ENCODE measurements at regions not wholly inside any gene's neighbourhood (a gene's known extent, or its start where the extent isn't known, plus 50 kb on each side); places are given as distances from the start of the nearest gene placed in this dataset.

DNA sequence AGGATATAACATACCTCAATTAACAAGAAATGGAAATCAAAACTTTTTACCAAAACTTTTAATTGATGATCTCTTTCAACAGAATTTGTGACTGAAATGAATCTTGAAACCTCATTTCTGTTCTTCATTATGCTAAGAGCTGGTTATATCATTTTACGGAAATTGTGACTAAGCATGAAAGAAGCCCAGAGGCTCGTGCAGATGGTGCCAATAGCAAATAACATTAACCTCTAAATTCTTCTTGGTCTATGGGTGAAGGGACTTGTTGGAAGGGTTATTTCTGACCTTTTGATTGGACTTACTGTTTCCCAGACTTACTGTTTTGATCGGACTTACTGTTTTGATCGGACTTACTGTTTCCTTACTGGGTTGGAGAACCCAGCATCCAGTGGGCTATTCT lies 435.6 kb downstream of the TDRD15 start:
- H3K4me3 ChIP-seq: no peak overlapping the region
- H3K27ac ChIP-seq: peak overlapping the region in 1 of 21 experiments; percentile 10

DNA sequence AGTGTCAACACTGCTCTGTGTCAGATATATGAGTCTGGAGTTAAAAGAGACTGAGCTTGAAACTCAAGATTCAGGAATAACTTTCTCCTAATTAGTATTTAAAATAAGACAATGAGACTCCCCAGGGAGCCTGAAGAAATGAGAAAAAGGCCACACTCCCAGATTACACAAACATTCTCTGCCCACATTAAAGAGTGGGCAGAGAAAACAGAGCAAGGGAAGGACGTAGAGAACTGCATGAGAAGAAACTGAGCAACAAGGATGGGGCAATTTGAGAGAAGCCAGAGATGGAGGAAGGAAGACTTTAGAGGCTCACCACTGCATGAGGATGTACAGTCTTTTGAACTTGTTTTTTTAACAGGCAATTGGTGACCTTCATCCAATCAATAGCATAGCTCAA lies 438.2 kb downstream of the TDRD15 start:
- Histone ChIP-seq H3K4me3 (no peak overlapping the region), H3K27ac (no peak overlapping the region)

GRCh38 chr2:21567395-21567794 lies 443.6 kb downstream of the TDRD15 start:
- Histone ChIP-seq H3K27ac (no peak overlapping the region), H3K4me3 (no peak overlapping the region)

- Histone ChIP-seq H3K27ac (no peak overlapping the region), H3K4me3 (no peak overlapping the region)
These were observed 447.9 kb downstream of the TDRD15 start for GRCh38 chr2:21571686-21572085.

- no peak overlapping the region for H3K27ac ChIP-seq
- no peak overlapping the region for H3K4me3 ChIP-seq
These were observed 456.6 kb downstream of the TDRD15 start for GRCh38 chr2:21580391-21580790.

DNA sequence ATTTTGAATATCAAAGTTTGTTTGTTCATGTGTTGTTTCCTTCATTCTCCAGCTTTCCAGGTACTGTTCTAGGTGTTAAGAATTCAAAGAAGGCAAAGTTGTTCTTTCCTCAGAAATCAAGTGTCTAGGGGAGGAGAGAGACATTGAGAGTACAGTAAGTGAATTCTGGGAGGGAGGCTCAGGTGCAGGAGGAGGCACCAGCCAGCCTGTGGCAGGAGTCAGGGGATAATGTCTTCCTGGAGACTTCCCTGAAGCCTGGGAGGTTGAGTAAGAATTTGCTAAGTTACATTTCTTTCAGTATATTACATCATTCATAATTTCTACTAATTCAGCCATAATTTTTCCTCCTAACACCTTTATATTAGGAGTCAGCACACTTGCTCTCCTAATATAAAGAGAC lies 462.1 kb downstream of the TDRD15 start:
- H3K27ac ChIP-seq: no peak overlapping the region
- no peak overlapping the region for H3K4me3 ChIP-seq

GRCh38 chr2:21590026-21590690 lies 466.4 kb downstream of the TDRD15 start:
- no peak overlapping the region for H3K27ac ChIP-seq
- no peak overlapping the region for H3K4me3 ChIP-seq

DNA sequence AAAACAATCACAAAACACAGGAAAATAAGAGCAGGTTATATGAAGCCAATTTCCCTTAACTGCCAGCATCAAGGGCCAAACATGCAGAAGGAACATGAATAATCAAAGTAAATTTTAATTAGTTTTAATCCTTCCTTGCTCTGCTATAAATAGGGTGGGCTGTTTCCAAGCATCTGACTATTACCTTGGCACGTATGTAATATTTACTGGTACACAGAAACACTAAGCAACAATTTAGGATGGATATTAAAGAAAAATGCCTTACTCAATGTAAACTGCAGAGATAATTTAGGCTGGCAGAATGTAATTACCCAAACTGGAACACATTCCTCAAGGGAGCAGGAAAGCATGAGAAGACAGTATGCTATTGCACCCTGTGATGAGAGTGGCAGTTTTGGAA lies 468.2 kb downstream of the TDRD15 start:
- Histone ChIP-seq H3K4me3 (no peak overlapping the region), H3K27ac (no peak overlapping the region)

- no peak overlapping the region for H3K4me3 ChIP-seq
- no peak overlapping the region for H3K27ac ChIP-seq
These were observed 475.6 kb downstream of the TDRD15 start for GRCh38 chr2:21599417-21599816.

GRCh38 chr2:21602789-21603188 lies 479.0 kb downstream of the TDRD15 start:
- no peak overlapping the region for H3K27ac ChIP-seq
- H3K4me3 ChIP-seq: no peak overlapping the region

GRCh38 chr2:21607572-21607971 lies 483.8 kb downstream of the TDRD15 start:
- H3K27ac ChIP-seq: no peak overlapping the region
- H3K4me3 ChIP-seq: no peak overlapping the region

GRCh38 chr2:21610304-21610703 lies 486.5 kb downstream of the TDRD15 start:
- Histone ChIP-seq H3K27ac (no peak overlapping the region), H3K4me3 (no peak overlapping the region)

GRCh38 chr2:21617885-21618434 lies 494.2 kb downstream of the TDRD15 start:
- H3K27ac ChIP-seq: no peak overlapping the region
- H3K4me3 ChIP-seq: no peak overlapping the region

GRCh38 chr2:21620771-21621170 lies 497.0 kb downstream of the TDRD15 start:
- no peak overlapping the region for H3K27ac ChIP-seq
- no peak overlapping the region for H3K4me3 ChIP-seq

- no peak overlapping the region for H3K4me3 ChIP-seq
- H3K27ac ChIP-seq: no peak overlapping the region
These were observed 504.2 kb downstream of the TDRD15 start for GRCh38 chr2:21627938-21628337.

- Histone ChIP-seq H3K4me3 (no peak overlapping the region), H3K27ac (no peak overlapping the region)
These were observed 509.2 kb downstream of the TDRD15 start for GRCh38 chr2:21633015-21633414.

DNA sequence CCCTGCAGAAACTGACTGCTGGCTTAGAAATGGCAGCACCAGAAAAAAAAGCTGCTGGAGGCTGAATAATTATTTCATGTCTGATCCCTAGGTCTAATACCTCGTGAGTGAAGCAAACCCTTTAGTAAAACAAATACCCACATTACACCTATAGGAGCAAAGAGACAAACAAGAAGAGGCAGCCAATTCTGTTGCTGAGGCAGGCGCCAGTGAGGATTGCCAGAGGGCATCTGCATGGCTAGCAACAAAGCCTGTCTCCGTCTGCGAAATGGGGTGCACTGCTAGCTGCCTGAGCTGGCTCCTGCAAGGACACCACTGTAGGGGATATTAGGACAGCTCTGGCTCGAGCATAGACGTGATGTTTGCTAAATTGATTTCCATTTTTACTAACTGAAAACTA lies 509.7 kb downstream of the TDRD15 start:
- Histone ChIP-seq H3K4me3 (no peak overlapping the region), H3K27ac (no peak overlapping the region)

DNA sequence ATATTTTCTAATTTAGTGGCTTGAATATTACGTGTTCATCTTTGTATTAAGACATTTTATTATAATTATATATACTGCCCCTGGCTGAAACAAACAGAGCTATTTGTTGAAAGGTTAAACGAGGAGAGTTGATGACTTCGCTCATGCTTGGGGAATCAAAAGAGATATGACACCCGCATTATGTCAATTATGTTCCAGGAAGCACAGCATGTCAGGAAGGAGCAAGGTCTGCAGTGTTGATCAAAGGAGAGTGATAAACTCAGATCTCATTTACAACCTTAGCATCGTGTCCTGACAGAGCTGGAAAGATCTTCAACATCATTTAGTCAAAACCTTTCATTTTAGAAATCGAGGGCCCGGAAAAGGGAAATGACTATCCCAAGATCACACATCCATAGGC lies 510.1 kb downstream of the TDRD15 start:
- Histone ChIP-seq H3K4me3 (no peak overlapping the region), H3K27ac (no peak overlapping the region)

GRCh38 chr2:21640046-21640445 lies 516.3 kb downstream of the TDRD15 start:
- H3K4me3 ChIP-seq: no peak overlapping the region
- H3K27ac ChIP-seq: no peak overlapping the region

GRCh38 chr2:21642647-21643046 lies 518.9 kb downstream of the TDRD15 start:
- Histone ChIP-seq H3K27ac (no peak overlapping the region), H3K4me3 (no peak overlapping the region)

GRCh38 chr2:21643180-21643579 lies 519.4 kb downstream of the TDRD15 start:
- no peak overlapping the region for H3K4me3 ChIP-seq

GRCh38 chr2:21644266-21644665 lies 520.5 kb downstream of the TDRD15 start:
- H3K27ac ChIP-seq: no peak overlapping the region

More at GRCh38 chr2:21643180-21643579, 519.4 kb downstream of the TDRD15 start:
- H3K27ac ChIP-seq: no peak overlapping the region

More at GRCh38 chr2:21644266-21644665, 520.5 kb downstream of the TDRD15 start:
- H3K4me3 ChIP-seq: no peak overlapping the region

Data from skin epidermis (tissue), 12 donors.